ENCODE measurements at regions not wholly inside any gene's neighbourhood (a gene's known extent, or its start where the extent isn't known, plus 50 kb on each side); places are given as distances from the start of the nearest gene placed in this dataset.

- no peak for TF ChIP-seq CTCF (IDR thresholded peaks at IDR 0.05)
- no peak for TF ChIP-seq POLR2AphosphoS5 (IDR thresholded peaks at IDR 0.05)
- no peak for TF ChIP-seq POLR2A (IDR thresholded peaks at IDR 0.05)
Observed at GRCh38 chr7:12110425-12110824, 100.7 kb upstream of the TMEM106B start.
